IPS-NIHi7 (cell line): ENCODE measurements at regions not wholly inside any gene's neighbourhood (a gene's known extent, or its start where the extent isn't known, plus 50 kb on each side); places are given as distances from the start of the nearest gene placed in this dataset.
"Not testable (repeated sequence)": the region's sequence is repeated elsewhere in the genome, so short reads cannot be mapped to it uniquely, and the experiment has no call there.

Source experiments
- DNase-seq: peaks from one replicate; pipeline ENCODE4 v3.0.0; 2012; ENCODE audit warnings: mixed read lengths; ENCODE audit errors: extremely low spot score

DNA sequence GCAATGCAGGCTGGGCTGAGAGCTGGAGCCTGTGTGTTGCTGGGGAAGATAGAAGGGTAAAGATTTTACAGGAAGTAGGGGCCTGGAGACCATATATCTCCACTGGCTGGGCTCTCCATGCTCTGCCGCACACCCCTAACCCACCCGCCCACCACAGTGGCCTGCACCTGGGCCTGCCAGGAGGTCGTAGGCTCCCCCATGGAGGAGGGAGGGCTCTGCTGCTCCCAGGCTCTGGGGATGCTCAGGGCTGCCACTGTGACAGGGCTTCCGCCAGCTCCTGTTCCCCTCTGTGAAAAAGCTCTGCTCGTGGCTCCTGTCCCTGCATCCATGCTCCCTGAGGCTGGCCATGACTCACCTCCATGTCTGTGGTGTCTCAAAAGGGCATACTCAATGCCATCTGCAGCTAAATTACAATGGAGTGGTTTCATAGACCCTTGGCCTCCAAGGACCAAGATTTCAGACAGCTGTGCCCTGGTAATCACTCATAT lies 106.0 kb downstream of the CXCL12 start:
- DNase-seq = no peak

DNA sequence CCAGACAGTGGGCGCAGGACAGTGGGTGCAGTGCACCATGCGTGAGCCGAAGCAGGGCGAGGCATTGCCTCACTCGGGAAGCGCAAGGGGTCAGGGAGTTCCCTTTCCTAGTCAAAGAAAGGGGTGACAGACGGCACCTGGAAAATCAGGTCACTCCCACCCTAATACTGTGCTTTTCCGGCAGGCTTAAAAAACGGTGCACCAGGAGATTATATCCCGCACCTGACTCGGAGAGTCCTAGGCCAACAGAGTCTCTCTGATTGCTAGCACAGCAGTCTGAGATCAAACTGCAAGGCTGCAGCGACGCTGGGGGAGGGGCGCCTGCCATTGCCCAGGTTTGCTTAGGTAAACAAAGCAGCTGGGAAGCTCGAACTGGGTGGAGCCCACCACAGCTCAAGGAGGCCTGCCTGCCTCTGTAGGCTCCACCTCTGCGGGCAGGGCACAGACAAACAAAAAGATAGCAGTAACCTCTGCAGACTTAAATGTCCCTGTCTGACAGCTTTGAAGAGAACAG lies 116.4 kb downstream of the CXCL12 start:
- not testable (repeated sequence) for DNase-seq

DNA sequence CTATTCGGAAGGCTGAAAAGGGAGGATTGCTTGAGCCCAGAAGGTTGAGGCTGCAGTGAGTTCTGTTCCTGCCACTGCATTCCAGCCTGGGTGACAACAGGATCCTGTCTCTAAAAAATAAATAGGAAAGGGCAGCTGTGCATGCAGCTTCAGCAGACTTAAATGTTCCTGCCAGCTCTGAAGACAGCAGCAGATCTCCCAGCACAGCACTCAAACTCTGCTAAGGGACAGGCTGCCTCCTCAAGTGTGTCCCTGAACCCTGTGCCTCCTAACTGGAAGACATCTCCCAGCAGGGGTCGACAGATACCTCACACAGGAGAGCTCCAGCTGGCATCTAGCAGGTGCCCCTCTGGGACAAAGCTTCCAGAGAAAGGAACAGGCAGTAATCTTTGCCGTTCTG lies 117.9 kb downstream of the CXCL12 start:
- no peak for DNase-seq

DNA sequence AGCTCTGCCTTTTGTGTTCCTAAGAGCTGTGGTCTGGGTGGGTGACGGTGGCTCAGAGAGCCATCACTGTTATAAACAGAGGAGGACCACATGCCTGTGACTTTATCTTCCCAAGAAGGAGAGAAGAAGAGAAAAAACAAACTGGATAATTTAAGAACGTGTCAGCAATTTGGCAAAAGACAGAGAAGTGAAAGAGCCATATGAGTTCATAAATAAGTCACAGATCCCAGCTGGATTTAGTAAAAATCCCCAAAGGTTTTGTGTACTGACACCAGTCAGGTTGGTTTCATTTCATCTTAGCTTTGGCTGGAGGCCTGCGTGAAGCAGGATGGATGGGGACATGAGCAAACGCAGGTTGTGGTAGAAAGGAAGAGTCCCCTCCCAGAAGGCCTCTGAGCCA lies 120.7 kb downstream of the CXCL12 start:
- DNase-seq = no peak

DNA sequence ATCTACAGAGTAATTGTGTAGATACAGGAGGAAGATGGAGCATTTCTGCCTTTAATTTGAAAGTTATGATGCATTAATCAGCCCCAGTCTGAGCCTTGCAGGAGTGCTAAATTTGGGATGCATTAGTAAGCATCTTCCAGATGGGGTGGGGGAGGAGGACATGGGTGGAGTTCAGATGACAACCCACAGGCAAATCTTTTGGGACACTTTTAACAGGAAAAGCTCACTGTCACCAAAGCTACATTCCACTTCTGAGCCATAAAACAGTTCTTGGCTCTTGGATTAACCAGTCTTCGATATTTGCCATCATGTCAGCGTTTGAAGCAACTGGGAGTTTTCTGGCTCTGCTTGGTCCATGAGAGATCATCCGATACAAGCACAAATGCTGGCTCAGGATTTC lies 121.1 kb downstream of the CXCL12 start:
- DNase-seq = no peak

DNA sequence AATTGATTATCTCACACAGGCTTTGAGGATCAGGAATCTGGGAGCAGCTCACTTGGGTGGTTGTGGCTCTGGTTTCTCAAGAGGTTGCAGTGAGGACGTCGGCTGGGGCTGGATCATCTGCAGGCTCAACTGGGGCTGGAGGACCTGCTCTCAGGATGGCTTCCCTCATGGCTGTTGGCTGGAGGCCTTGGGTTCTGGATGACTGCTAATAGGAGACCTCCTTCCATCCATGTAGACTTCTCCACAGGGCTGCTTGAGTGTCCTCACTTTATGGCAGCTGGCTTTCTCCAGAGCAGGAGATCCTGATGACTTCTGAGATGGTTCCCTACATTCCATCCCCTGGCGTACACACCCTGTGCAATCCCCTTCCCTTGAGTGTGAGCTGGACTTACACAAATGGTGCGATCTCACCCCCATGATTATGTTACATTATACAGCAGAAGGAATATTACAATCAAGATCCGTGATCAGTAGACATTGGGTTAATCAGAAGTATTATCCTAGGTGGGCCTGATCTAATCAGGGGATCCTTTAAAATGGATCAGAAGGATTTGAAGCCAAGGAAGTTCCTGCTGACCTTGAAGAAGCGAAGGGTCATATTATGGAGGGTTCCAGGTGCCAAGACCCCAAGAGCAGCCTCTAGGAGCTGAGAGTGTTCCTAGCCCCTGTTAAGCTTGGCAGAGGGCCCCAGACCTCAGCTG lies 122.2 kb downstream of the CXCL12 start:
- DNase-seq = no peak

DNA sequence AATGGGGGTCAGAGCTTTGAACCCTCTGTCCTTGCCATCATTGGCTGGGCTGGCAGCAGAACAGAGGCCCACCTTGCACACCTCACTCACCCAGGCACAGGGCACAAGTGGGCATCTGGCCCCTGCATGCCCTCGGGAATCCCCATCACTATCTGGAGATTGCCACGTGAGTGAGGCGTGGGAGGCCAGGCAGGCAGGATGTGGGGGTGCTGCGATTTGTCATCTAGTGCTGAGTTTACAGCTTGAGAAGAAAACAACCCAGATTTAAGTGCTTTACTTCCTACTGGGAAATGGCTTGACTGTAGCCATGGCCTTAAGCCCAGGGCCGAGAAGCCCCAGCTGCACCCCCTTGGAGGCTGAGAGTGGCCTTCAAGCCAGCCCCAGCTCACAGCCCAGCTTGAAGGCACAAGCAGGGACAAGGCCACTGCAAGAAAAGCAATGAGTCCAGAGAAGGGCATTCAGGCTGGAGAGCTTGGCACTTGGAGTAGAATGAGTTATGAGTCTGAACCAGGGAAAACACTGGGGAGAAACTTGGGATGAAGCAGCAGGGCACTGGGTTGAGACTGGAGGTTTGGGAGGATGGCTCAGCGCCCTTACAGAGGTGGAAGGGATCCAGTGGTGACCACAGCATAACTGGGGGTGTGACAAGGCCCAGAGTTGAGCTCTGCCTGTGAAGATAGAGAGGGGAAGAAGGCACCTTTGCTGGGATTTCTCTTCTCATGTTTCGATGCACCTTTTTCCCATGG lies 123.0 kb downstream of the CXCL12 start:
- DNase-seq = no peak

DNA sequence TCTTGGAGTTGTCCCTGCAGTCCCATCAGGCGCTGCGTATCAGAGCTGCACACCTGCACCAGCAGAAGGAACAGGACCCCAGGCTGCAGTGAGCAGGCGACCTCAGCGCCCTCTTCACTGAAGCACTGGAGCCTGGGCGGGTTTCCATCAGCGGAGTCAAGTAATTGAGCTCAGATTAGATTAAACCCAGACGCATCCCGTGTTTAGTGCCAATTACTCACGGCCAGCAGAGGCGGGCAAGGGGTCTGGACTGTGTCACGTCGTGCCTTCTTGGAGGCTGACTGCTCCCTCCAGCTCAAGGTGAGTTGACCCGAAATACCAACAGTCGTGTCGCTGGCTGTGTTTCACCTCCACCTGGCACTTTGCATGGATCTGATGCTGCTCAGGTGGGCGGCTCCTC lies 123.6 kb downstream of the CXCL12 start:
- no peak for DNase-seq

DNA sequence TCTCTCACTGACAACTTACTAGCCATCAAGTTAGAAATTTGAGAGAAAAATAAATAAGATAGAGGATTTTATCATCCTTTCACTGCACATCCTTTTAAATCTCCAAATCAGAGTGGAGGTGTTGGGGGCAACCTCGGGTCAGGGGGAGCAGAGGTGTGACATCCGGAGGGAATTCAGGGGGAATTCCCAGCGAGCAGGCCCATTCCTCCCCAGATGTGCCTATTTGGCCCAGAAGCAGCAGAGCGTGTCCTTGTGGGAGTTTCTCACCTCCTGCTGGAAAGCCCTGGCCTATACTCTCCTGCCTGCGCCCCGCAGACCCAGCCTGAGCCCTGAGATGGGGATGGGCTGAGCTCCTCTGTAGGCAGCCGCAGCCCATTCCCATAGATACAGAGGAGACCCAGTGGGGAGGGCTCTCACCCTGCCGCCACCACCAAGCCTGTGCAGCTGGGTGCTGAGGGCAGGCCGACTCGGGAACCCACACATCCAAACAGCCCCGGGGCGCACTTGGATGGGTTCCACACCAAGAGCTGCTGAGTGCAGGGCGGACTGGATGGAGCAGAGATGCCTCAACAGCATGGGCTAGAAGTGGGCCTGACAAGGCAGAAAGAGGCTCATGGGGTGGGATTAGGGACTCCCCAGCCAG lies 124.5 kb downstream of the CXCL12 start:
- no peak for DNase-seq

DNA sequence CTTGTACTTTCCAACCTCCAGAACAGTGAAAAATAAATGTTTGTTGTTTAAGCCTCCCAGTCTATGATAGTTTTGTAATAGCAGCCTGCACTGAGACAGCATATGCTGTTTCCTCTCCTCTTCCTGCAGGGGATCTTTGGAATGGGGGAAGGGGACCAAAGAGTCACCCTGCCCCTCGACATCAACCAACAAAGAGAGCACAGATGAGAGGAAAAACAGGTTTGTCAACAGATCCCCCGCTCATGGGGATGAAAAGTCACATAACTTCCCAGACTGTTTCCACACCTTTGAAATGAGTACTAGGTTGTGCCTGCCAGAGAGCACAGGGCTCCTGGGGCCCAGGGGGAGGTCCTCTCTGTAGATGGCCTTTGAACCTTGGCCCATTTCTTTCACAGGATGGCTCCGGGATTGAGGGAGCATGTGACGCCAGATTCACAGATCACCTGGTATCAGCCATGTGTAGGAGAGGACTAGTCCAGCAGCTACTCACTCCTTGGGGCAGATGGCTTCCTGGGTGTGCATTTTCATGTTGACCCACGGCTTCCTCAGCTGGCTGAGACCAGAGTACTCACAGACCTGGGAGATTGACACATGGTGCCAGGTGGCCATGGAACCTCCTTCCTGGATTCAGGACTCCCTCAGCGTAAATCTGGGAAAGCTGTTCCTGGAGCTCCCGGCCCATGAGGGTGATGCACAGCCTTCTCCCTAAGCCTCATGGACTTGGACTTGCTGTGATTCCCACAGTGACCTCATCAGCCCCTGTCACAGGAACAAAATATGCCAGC lies 125.6 kb downstream of the CXCL12 start:
- no peak for DNase-seq

DNA sequence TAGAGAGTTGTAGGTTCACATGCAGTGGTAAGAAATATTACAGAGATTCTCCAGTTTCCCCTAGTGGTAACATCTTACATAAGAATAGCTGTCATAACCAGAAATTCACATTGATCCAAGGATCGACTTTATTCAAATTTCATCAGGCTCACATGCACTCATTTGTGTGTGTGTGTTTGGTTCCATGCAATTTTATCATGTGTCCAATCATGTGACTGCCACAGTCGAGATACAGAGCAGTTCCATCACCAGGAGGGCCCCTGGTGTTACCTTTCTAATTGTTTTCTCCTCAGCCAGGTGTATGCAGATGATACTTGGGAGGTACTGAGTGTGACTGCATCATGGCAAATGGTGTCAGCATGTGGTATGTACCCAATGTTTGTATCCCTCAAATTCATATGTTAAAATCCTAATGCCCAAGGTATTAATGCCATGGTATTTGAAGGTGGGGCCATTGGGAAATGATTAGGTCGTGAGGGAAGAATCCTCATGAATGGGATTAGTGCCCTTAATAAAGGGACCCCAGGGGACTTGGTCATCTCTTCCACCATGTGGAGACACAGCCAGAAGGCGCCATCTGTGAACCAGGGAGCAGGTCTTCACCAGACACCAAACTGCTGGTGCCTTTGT lies 126.3 kb downstream of the CXCL12 start:
- DNase-seq = no peak

DNA sequence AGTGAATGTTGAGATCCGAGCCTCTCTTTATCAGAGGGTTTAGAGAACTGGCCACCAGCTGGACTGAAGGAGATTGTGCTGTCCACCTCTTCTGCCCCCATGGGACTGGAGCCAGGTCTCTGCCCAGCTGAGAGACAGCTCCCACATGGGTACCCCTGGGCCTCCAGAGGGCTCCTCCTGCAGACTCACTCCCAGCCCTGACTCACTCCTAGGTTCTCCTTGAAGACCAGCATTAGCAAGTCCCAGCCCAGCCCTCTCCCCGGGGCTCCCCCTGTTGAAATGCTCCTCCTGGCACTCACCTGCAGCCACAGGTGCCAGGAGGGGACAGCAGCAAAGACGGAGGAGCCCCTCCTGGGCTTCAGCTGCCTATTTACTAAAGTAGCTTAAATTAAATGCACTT lies 126.9 kb downstream of the CXCL12 start:
- DNase-seq = peak; percentile 43

DNA sequence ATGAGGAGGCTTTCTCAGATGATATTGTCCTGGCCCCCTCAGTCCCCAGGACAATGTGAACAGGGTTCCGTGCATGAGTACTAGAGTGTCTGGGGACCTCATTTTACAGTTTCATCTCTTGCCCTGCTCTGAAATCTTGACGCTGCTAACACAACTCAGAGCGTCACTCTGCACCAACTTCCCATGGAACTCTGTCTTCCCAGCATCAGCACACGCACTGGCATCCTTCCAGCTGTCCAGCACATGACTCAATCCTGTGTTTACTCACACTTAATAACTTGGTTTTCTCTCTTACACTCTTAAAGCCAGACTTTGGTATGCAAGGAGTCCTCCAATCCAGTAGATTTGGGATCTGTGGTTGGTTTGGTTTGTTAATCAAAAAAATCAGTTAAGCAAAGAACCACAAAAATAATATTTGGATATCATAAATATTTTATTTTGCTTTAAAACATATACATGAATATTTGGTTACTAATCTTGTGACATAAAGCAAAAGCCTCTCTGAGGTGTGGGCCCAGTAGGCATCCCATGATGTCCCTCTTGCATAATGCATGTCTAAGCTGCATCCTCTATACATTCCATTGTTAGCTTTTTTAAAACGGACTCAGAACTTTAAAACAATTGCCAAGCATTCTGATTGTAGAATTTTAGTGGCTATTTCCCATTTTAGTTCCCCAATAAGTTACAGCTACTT lies 131.0 kb downstream of the CXCL12 start:
- DNase-seq = no peak

DNA sequence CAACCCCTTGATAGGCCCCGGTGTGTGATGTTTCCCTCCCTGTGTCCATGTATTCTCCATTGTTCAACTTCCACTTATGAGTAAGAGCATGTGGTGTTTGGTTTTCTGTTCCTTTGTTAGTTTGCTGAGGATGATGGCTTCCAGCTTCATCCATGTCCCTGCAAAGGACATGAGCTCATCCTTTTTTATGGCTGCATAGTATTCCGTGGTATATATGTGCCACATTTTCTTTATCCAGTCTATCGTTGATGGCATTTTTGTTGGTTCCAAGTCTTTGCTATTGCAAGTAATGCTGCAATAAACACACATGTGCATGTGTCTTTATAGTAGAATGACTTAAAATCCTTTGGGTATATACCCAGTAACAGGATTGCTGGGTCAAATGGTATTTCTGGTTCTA lies 132.3 kb downstream of the CXCL12 start:
- DNase-seq = not testable (repeated sequence)

DNA sequence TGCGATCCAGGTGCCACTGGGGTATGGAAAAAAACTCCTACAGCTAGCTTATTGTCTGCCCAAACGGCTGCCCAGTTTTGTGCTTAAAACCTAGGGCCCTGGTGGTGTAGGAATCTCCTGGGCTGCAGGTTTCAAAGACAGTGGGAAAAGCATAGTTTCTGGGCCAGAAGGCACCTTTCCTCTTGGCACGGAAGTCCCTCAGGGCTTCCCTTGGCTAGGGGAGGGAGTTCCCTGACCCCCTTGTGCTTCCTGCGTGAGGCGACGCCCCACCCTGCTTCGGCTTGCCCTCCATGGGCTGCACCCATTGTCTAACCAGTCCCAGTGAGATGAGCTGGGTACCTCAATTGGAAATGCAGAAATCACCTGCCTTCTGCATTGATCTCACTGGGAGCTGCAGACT lies 135.0 kb downstream of the CXCL12 start:
- not testable (repeated sequence) for DNase-seq

DNA sequence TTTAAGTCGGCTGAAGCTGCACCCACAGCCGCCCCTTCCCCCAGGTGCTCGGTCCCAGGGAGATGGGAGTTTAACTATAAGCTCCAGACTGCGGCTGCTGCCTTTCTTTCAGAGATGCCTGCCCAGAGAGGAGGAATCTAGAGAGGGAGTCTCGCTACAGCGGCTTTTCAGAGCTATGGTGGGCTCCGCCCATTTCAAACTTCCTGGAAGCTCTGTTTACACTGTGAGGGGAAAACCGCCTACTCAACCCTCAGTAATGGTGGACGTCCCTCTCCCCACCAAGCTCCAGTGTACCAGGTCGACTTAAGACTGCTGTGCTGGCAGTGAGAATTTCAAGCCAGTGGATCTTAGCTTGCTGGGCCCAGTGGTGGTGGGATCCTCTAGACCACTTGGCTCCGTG lies 135.4 kb downstream of the CXCL12 start:
- DNase-seq = no peak

DNA sequence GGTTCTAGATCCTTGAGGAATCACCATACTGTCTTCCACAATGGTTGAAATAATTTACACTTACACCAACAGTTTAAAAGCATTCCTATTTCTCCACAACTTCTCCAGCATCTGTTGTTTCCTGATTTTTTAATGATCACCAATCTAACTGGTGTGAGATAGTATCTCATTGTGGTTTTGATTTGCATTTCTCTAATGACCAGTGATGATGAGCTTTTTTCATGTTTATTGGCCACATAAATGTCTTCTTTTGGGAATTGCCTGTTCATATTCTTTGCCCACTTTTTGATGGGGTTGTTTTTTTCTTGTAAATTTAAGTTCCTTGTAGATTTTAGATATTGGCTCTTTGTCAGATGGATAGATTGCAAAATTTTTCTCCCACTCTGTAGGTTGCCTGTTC lies 138.2 kb downstream of the CXCL12 start:
- DNase-seq = not testable (repeated sequence)

DNA sequence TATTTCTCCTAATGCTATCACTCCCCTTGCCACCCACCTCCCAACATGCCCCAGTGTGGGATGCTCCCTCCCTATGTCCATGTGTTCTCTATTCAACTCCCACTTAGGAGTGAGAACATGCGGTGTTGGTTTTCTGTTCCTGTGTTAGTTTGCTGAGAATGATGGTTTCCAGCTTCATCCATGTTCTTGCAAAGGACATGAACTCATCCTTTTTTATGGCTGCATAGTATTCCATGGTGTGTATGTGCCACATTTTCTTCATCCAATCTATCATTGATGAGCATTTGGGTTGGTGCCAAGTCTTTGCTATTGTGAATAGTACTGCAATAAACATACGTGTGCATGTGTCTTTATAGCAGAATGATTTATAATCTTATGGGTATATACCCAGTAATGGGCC lies 138.6 kb downstream of the CXCL12 start:
- DNase-seq = not testable (repeated sequence)

DNA sequence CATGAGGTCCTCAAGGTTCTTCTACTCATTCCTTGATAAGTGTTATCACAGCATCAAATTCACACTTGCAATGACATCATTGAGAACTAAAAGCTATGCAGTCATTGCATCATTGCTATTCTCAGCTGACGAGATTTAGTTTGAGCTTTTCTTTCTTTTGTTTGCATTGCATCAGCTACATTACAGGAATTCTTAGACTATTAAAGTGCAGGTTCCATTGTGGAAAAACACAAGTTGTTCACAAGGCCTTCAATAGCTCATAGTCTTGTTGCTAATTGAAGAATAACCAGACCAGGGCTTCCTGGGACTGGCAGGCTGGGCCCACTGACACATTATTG lies 139.3 kb downstream of the CXCL12 start:
- DNase-seq = no peak

DNA sequence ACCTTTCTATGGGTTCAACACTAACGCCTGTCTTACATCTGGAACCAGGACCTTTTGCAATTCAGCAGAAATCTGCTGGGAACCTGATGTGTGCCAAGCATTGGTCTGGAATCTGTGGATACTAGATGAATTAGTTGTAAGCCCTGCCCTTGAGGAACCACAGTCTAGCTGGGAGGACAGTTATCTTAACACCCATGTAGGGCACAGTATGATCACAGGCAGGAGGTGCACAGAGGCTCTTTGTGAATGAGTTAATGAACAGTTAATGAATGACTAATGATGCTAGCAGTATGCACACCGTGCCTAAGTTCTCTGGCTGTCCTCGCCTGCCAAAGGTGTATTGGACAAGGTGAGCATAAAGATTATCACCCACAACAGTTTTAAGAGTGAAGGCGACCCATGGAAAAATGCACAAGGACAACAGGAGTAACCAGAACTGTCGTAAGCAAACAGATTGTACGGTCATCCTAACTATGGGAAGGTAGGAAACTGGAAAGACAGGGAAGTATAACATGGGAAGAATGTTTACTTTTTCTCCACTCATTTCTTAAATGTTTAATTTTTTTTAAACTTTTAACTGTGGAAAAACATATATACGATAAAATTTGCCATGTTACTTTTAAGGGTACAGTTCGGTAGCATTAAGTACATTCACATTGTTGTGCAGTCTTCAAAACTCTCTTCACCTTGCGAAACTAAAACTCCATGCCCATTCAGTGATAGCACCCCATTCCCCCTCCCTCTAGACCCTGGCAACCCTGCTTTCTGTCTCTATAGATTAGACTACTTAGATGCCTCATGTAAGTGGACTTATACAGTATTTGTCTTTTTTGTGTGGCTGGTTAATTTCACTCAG lies 139.9 kb downstream of the CXCL12 start:
- no peak for DNase-seq
